ENCODE measurements at regions not wholly inside any gene's neighbourhood (a gene's known extent, or its start where the extent isn't known, plus 50 kb on each side); places are given as distances from the start of the nearest gene placed in this dataset.

DNA sequence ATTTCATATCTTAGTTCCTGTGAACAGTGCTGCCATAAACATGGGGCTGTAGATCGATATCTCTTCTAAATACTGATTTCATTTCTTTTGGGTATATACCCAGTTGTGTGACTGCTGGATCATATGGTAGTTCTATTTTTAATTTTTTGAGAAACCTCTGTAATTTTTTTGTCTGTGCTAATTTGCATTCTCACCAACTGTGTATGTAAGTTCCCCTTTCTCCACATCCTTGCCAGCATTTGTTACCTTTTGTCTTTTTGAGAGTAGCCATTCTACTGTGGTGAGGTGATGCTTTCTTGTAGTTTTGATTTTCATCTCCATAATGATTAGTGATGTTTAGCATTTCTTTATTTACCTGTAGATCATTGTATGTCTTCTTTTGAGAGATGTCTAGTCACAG lies 2086.5 kb upstream of the TENM3 start:
- Histone ChIP-seq H3F3A (ENCODE audit: insufficient read depth, low read length) (no peaks in the 10 kb centered on the region; the same call in 1 of the 2 replicates), H3K4me3 (ENCODE audit: low read length) (no peak overlapping the region), H3K4me2 (ENCODE audit: low read depth, low read length) (no peak overlapping the region), H2AFZ (ENCODE audit: low read length) (no peak overlapping the region), H3K9me3 (replicated peaks; ENCODE audit: insufficient read depth, low read length) (no peaks in the 10 kb centered on the region), H3K79me2 (ENCODE audit: low read length) (no peaks in the 10 kb centered on the region), H4K20me1 (ENCODE audit: insufficient read depth, low read length) (no peaks in the 10 kb centered on the region), H3K36me3 (replicated peaks; ENCODE audit: insufficient read depth, low read length) (no peaks in the 10 kb centered on the region), H3K4me1 (ENCODE audit: low read length) (peaks cover 14% of the 10 kb centered on the region), H3K9ac (ENCODE audit: low read length) (no peak overlapping the region), H3K27ac (ENCODE audit: low read length) (no peak overlapping the region), H3K27me3 (replicated peaks; ENCODE audit: insufficient read depth, low read length) (no peaks in the 10 kb centered on the region), H3K9me2 (replicated peaks; ENCODE audit: insufficient read depth, low read length) (no peaks in the 10 kb centered on the region)
- DNase-seq: peak; percentile 31
- TF ChIP-seq EZH2 (optimal IDR thresholded peaks at IDR 0.05; ENCODE audit: low read depth, low read length) (no peak), CTCF (IDR thresholded peaks at IDR 0.05; ENCODE audit: low read length) (no peak), EZH2phosphoT487 (IDR thresholded peaks at IDR 0.05; ENCODE audit: low read length) (no peak)

DNA sequence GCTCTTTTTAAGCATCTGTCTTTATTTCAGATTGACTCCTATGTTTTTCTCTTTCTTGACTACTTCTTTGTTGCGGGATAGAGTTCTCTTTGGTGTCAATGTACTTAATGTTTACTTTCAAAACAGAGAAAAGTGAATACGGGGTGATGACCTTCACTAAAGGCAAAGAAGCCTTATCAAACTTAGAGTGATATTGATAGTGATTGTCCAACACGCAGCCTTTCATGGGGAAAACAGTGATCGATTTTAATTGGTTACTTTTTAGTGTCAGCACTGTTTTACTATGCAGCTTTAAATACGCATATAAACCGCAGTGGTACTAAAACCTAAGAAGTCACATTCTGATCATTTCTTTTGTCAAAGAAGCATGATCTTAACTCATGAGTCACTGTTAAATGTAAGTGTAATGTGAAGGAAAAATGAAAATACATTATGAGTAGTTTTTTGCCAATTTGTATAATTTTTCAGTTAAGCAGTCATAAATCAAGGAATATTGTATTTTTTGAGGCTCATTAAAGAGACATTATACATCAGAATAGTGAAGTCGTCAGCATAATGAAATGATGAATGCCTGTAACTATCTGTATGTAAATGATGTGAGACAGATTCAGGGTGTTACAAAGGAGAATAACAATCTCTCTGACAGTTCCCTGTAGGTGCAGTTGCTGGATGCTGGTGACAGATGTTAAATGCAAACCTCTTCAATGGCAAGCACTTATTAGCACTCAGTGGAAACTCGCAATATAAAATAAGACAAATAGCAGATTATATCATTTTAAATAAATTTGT lies 2082.8 kb upstream of the TENM3 start:
- no peak overlapping the region for H3K4me3 ChIP-seq (ENCODE audit: low read length)
- H3K4me1 ChIP-seq (ENCODE audit: low read length): peaks cover 7% of the 10 kb centered on the region; the same call in 1 of the 2 replicates
- H3F3A ChIP-seq (ENCODE audit: insufficient read depth, low read length): no peaks in the 10 kb centered on the region; the same call in 1 of the 2 replicates
- TF ChIP-seq CTCF (IDR thresholded peaks at IDR 0.05; ENCODE audit: low read length) (no peak), EZH2 (optimal IDR thresholded peaks at IDR 0.05; ENCODE audit: low read depth, low read length) (no peak), EZH2phosphoT487 (IDR thresholded peaks at IDR 0.05; ENCODE audit: low read length) (no peak)
- no peaks in the 10 kb centered on the region for H3K27me3 ChIP-seq (replicated peaks; ENCODE audit: insufficient read depth, low read length)
- H3K36me3 ChIP-seq (replicated peaks; ENCODE audit: insufficient read depth, low read length): no peaks in the 10 kb centered on the region
- H3K27ac ChIP-seq (ENCODE audit: low read length): no peak overlapping the region
- H4K20me1 ChIP-seq (ENCODE audit: insufficient read depth, low read length): no peaks in the 10 kb centered on the region
- no peaks in the 10 kb centered on the region for H3K79me2 ChIP-seq (ENCODE audit: low read length)
- no peaks in the 10 kb centered on the region for H3K9me2 ChIP-seq (replicated peaks; ENCODE audit: insufficient read depth, low read length)
- no peaks in the 10 kb centered on the region for H3K9me3 ChIP-seq (replicated peaks; ENCODE audit: insufficient read depth, low read length)
- H3K4me2 ChIP-seq (ENCODE audit: low read depth, low read length): no peak overlapping the region
- no peak for DNase-seq
- no peak overlapping the region for H2AFZ ChIP-seq (ENCODE audit: low read length)
- H3K9ac ChIP-seq (ENCODE audit: low read length): no peak overlapping the region

GRCh38 chr4:180164799-180165198 lies 2078.4 kb upstream of the TENM3 start:
- H4K20me1 ChIP-seq (ENCODE audit: insufficient read depth, low read length): no peaks in the 10 kb centered on the region
- no peak overlapping the region for H2AFZ ChIP-seq (ENCODE audit: low read length)
- no peak overlapping the region for H3K9ac ChIP-seq (ENCODE audit: low read length)
- no peaks in the 10 kb centered on the region for H3K79me2 ChIP-seq (ENCODE audit: low read length)
- no peak for TF ChIP-seq EZH2phosphoT487 (IDR thresholded peaks at IDR 0.05; ENCODE audit: low read length)
- no peak overlapping the region for H3K4me2 ChIP-seq (ENCODE audit: low read depth, low read length)
- H3K27me3 ChIP-seq (replicated peaks; ENCODE audit: insufficient read depth, low read length): no peaks in the 10 kb centered on the region
- no peak overlapping the region for H3K27ac ChIP-seq (ENCODE audit: low read length)
- DNase-seq: no peak
- peaks cover 4% of the 10 kb centered on the region; the same call in 1 of the 2 replicates for H3K4me1 ChIP-seq (ENCODE audit: low read length)
- H3K9me2 ChIP-seq (replicated peaks; ENCODE audit: insufficient read depth, low read length): no peaks in the 10 kb centered on the region
- no peaks in the 10 kb centered on the region for H3F3A ChIP-seq (ENCODE audit: insufficient read depth, low read length)
- no peaks in the 10 kb centered on the region for H3K36me3 ChIP-seq (replicated peaks; ENCODE audit: insufficient read depth, low read length)
- H3K4me3 ChIP-seq (ENCODE audit: low read length): no peak overlapping the region
- H3K9me3 ChIP-seq (replicated peaks; ENCODE audit: insufficient read depth, low read length): no peaks in the 10 kb centered on the region

DNA sequence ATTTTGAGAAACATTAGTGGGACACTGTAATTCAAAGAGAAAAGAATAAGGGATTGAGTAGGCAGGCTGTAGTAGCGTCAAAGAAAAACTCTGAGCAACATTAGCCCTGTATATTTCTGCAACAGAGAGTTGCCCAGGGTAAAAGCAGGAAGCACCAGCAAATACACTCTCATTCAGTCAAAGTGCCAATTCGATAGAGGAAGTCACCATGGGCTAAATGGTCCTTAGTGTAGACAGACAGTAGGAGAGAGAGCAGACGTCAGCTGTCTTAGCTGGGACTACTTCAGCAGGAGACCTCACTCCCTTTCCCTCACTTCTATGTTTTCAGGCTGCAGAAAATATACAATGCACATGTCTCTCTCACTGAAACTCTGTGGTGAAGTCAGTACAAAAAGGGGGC lies 2073.8 kb upstream of the TENM3 start:
- no peak overlapping the region for H2AFZ ChIP-seq (ENCODE audit: low read length)
- peaks cover 4% of the 10 kb centered on the region; the same call in 1 of the 2 replicates for H3K4me1 ChIP-seq (ENCODE audit: low read length)
- no peaks in the 10 kb centered on the region for H4K20me1 ChIP-seq (ENCODE audit: insufficient read depth, low read length)
- no peak overlapping the region for H3K4me3 ChIP-seq (ENCODE audit: low read length)
- H3F3A ChIP-seq (ENCODE audit: insufficient read depth, low read length): no peaks in the 10 kb centered on the region
- TF ChIP-seq CTCF (IDR thresholded peaks at IDR 0.05; ENCODE audit: low read length) (no peak), EZH2phosphoT487 (IDR thresholded peaks at IDR 0.05; ENCODE audit: low read length) (no peak), EZH2 (optimal IDR thresholded peaks at IDR 0.05; ENCODE audit: low read depth, low read length) (no peak)
- H3K4me2 ChIP-seq (ENCODE audit: low read depth, low read length): no peak overlapping the region
- no peaks in the 10 kb centered on the region for H3K79me2 ChIP-seq (ENCODE audit: low read length)
- H3K27ac ChIP-seq (ENCODE audit: low read length): no peak overlapping the region
- H3K9me3 ChIP-seq (replicated peaks; ENCODE audit: insufficient read depth, low read length): no peaks in the 10 kb centered on the region
- no peaks in the 10 kb centered on the region for H3K27me3 ChIP-seq (replicated peaks; ENCODE audit: insufficient read depth, low read length)
- H3K9me2 ChIP-seq (replicated peaks; ENCODE audit: insufficient read depth, low read length): no peaks in the 10 kb centered on the region
- no peaks in the 10 kb centered on the region for H3K36me3 ChIP-seq (replicated peaks; ENCODE audit: insufficient read depth, low read length)
- no peak for DNase-seq
- H3K9ac ChIP-seq (ENCODE audit: low read length): no peak overlapping the region

Data from MM.1S (cell line).